ENCODE measurements at regions not wholly inside any gene's neighbourhood (a gene's known extent, or its start where the extent isn't known, plus 50 kb on each side); places are given as distances from the start of the nearest gene placed in this dataset.

DNA sequence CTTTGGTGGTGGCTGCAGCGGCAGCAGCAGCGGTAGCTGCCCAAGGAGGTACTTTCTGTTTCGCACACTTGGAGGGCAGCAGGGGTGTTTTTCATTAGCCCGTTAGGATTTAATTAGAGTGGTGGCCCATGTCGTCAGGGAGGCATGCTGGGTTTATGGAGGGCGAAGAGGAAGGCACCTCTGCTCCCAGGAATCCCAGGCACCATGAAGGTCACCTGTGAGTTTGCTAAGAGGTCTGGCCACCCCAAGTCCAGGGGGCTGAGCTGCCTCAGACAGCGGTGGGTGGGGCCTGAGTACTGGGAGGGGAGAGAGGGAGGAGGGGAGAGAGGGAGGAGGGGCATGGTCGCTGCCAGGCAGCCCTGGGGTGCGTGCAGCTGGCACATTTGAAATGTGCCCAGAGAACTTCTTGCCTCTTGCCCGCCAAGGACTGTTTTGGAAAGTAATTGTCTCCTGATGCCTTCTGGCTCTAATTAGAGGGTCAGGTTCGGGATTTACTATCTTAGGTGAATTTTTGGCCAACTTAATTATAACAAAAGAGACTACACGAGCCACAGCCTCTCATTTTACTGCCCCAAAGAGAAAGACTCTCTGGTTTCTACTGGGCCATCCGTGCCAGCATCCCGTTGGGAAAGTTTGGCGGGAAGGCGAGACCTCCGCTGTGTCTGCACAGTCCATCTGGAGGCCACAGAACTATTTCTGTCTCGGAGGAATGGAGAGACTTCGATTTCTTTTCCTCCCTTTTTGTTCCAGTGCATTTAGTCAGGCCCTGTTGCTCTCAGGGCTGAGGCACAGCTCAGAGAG, 62.0 kb downstream of the GLI2 start:
- Histone ChIP-seq H3K4me2 (ENCODE audit: low read length) (peak overlapping the region; percentile 58), H3K27me3 (ENCODE audit: control insufficient read depth, insufficient read depth, low read length) (no peaks in the 10 kb centered on the region), H3K9ac (ENCODE audit: low read depth, low read length) (no peak overlapping the region), H3K9me3 (replicated peaks; ENCODE audit: low read length) (no peaks in the 10 kb centered on the region), H3K4me1 (ENCODE audit: control insufficient read depth, insufficient read depth, low read length) (peaks cover 33% of the 10 kb centered on the region), H3K36me3 (ENCODE audit: insufficient read depth, low read length) (peaks cover 3% of the 10 kb centered on the region), H3K4me3 (ENCODE audit: low read length) (no peak overlapping the region)

DNA sequence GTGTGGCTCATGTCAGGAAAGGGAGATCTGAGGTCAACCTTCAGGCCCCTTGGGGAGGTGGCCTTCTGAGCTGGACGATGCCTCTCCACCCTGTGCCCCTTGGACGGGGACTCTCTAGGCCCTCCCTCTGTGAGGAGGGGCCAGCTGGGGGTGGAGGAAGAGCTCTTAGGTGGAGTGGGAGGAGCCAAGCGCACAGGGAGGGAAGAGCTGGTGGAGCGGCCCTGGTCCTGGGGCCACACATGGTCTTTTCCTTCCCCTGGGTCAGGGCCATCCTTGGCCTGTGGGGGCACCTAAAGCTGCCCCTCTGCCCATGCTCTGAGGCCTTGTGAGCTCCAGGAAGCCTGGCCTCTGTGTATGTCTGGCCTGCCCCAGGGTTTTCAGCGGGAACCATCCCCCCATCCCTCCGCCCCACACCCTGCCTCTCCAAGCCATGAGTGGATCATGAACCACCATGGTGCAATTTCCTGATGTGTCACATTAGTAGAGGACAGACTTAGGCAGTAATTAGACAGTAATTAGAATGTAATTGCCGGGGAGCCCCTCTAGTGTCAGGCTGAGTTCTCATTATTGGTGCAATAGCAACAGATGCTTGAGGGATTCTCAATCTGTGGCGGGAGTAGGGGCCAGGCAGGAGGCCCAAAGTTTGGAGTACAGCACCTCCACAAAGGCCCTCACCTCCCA, 63.0 kb downstream of the GLI2 start:
- Histone ChIP-seq H3K4me3 (ENCODE audit: low read length) (no peak overlapping the region), H3K9me3 (replicated peaks; ENCODE audit: low read length) (no peaks in the 10 kb centered on the region), H3K9ac (ENCODE audit: low read depth, low read length) (no peak overlapping the region), H3K4me2 (ENCODE audit: low read length) (no peak overlapping the region), H3K36me3 (ENCODE audit: insufficient read depth, low read length) (peaks cover 3% of the 10 kb centered on the region), H3K27me3 (ENCODE audit: control insufficient read depth, insufficient read depth, low read length) (no peaks in the 10 kb centered on the region), H3K4me1 (ENCODE audit: control insufficient read depth, insufficient read depth, low read length) (peaks cover 27% of the 10 kb centered on the region)

DNA sequence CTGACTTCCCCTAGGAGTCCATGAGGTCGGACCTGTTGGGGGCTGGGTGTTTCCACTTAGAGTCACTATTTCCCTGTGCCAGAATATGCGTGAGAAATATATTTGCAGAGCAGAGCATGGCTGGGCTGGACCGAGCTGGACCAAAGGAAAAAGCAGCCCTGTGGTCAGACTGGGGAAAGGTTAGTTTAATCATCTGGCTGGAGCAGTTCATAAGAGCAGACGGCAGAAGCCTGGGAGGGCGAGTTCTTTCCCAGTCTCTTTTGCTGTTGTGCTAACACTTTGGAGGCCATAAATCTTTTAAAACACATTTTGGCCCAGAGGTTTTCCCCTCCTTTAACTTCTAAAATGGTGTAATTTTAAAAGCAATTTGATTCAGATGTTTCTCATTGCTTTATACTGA, 66.5 kb downstream of the GLI2 start:
- H3K4me3 ChIP-seq (ENCODE audit: low read length), result no peak overlapping the region
- H3K9me3 ChIP-seq (replicated peaks; ENCODE audit: low read length), result no peaks in the 10 kb centered on the region
- no peak overlapping the region for H3K4me2 ChIP-seq (ENCODE audit: low read length)
- H3K9ac ChIP-seq (ENCODE audit: low read depth, low read length), result no peak overlapping the region
- H3K4me1 ChIP-seq (ENCODE audit: control insufficient read depth, insufficient read depth, low read length), result peaks cover 28% of the 10 kb centered on the region
- peaks cover 3% of the 10 kb centered on the region for H3K36me3 ChIP-seq (ENCODE audit: insufficient read depth, low read length)
- no peaks in the 10 kb centered on the region for H3K27me3 ChIP-seq (ENCODE audit: control insufficient read depth, insufficient read depth, low read length)

DNA sequence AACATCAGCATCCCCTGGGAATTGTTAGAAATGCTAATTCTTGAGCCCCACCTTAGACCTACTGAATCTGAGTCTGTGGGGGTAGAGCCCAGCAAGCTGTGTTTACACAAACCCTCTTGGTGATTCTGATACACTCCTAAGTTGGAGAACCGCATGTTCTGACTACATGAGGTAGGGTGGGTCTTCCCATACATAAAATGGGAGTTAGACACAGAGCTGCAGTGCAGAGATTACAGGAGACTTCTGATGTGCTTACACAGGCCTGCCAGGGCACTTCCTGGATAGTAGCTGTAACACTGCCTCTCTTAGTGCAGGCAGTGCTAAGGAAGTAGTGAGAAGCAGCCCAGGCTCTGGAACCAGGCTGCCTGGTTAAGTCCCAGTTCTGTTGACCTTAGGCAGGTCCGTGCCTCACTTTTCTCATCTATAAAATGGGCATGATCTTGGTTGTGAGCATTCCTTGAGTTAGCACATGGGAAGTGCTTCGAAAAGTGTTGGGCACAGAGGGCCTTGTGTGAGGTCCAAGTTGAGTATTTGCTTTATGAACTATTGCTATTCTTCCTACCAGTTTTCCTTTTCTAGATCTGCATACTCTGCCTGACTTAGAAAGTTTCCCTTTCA, 67.3 kb downstream of the GLI2 start:
- H3K9me3 ChIP-seq (replicated peaks; ENCODE audit: low read length), result no peaks in the 10 kb centered on the region
- H3K4me1 ChIP-seq (ENCODE audit: control insufficient read depth, insufficient read depth, low read length), result peaks cover 19% of the 10 kb centered on the region
- no peaks in the 10 kb centered on the region for H3K27me3 ChIP-seq (ENCODE audit: control insufficient read depth, insufficient read depth, low read length)
- no peak overlapping the region for H3K4me2 ChIP-seq (ENCODE audit: low read length)
- no peak overlapping the region for H3K9ac ChIP-seq (ENCODE audit: low read depth, low read length)
- no peak overlapping the region for H3K4me3 ChIP-seq (ENCODE audit: low read length)
- peaks cover 3% of the 10 kb centered on the region for H3K36me3 ChIP-seq (ENCODE audit: insufficient read depth, low read length)

DNA sequence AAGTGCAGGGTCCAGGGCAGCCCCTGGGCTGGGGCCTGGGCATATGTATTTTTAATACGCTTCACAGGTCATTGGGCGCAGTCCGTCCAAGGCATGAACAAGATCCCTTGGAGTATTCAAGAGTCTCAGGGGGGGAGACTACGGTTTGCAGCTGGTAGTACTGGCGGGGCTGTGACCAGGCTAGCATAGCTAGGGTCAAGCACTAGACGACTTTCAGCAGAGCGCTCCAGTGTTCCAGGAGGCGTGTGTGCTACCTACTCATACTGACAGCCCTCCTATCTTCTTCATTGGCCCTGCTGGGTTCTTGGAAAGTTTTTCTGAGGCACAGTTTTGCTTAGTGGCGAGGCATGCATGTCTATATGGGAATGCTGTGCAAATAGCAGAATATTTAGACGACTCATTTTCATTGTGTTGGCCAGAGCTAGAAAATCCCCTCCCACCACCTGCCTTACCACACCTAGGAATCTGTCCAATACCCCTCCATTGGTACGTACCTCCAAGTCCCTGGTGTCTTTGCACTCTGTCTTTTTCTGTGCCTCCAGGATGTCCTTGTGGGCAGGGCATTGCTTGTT, 68.2 kb downstream of the GLI2 start:
- Histone ChIP-seq H3K9ac (ENCODE audit: low read depth, low read length) (no peak overlapping the region), H3K27me3 (ENCODE audit: control insufficient read depth, insufficient read depth, low read length) (no peaks in the 10 kb centered on the region), H3K4me3 (ENCODE audit: low read length) (no peak overlapping the region), H3K9me3 (replicated peaks; ENCODE audit: low read length) (no peaks in the 10 kb centered on the region), H3K36me3 (ENCODE audit: insufficient read depth, low read length) (peaks cover 3% of the 10 kb centered on the region), H3K4me1 (ENCODE audit: control insufficient read depth, insufficient read depth, low read length) (peaks cover 12% of the 10 kb centered on the region), H3K4me2 (ENCODE audit: low read length) (no peak overlapping the region)

DNA sequence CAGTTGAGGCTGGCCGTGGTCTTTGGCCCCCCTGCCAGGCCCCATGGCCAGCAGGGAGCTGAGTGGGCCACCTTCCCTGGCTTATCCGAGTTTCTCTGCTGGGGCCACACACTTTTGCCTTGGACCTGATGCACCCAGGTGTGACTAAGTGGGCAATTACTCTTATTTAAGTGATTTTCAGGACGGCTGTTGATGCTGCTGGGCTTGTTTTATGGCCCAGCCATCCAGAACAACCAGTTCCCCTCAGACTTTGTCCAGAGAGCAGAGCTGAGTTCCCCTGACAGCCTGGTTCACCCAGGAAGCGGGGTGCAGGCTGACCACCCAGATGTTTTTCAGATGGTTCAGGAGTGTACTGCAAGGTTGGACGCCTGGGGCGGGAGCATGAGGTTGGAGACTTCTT, 68.8 kb downstream of the GLI2 start:
- Histone ChIP-seq H3K9me3 (replicated peaks; ENCODE audit: low read length) (no peaks in the 10 kb centered on the region), H3K4me2 (ENCODE audit: low read length) (no peak overlapping the region), H3K36me3 (ENCODE audit: insufficient read depth, low read length) (peaks cover 3% of the 10 kb centered on the region), H3K9ac (ENCODE audit: low read depth, low read length) (no peak overlapping the region), H3K4me3 (ENCODE audit: low read length) (no peak overlapping the region), H3K4me1 (ENCODE audit: control insufficient read depth, insufficient read depth, low read length) (peaks cover 11% of the 10 kb centered on the region), H3K27me3 (ENCODE audit: control insufficient read depth, insufficient read depth, low read length) (no peaks in the 10 kb centered on the region)

DNA sequence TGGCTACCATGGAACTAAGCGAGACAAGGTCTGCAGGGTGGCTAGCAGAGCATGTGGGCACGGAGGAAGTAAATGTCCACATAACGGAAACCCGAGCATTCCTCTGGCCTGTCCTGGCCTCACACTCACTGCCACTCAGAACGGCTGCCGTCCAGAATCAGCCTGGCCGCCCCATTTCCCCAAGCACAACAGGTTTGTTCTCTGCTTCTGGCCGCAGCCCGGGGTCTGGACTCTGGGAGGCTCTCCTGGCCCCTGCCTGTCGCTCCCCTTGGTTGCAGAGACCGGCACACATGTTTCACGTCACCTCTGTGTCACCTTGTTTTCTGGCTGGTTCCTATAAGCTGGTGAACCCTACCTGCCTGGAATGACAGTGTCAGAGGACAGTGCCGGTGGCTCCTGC, 69.3 kb downstream of the GLI2 start:
- Histone ChIP-seq H3K27me3 (ENCODE audit: control insufficient read depth, insufficient read depth, low read length) (no peaks in the 10 kb centered on the region), H3K4me3 (ENCODE audit: low read length) (no peak overlapping the region), H3K36me3 (ENCODE audit: insufficient read depth, low read length) (no peaks in the 10 kb centered on the region), H3K9ac (ENCODE audit: low read depth, low read length) (no peak overlapping the region), H3K4me1 (ENCODE audit: control insufficient read depth, insufficient read depth, low read length) (peaks cover 11% of the 10 kb centered on the region), H3K9me3 (replicated peaks; ENCODE audit: low read length) (no peaks in the 10 kb centered on the region), H3K4me2 (ENCODE audit: low read length) (no peak overlapping the region)

DNA sequence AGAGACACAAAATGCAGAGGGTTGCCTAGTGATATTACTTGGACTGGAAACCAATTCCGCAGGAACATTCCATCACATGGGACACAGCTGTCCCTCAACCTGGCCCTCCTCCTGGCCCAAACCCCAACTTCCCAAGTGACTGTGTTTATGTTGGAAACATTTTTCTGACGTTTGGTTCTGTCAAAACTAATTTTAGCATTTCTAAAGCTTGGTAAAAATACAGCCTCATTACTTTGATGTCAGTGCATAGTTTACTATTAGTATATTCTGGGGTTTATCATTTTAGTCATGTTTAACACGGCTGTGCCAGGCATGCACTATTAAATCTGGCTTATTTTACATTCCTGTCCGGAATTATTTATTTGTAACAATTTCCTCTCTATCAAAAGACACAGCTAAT, 69.9 kb downstream of the GLI2 start:
- Histone ChIP-seq H3K27me3 (ENCODE audit: control insufficient read depth, insufficient read depth, low read length) (no peaks in the 10 kb centered on the region), H3K4me1 (ENCODE audit: control insufficient read depth, insufficient read depth, low read length) (peaks cover 11% of the 10 kb centered on the region), H3K4me2 (ENCODE audit: low read length) (no peak overlapping the region), H3K4me3 (ENCODE audit: low read length) (no peak overlapping the region), H3K9me3 (replicated peaks; ENCODE audit: low read length) (no peaks in the 10 kb centered on the region), H3K36me3 (ENCODE audit: insufficient read depth, low read length) (no peaks in the 10 kb centered on the region), H3K9ac (ENCODE audit: low read depth, low read length) (no peak overlapping the region)

DNA sequence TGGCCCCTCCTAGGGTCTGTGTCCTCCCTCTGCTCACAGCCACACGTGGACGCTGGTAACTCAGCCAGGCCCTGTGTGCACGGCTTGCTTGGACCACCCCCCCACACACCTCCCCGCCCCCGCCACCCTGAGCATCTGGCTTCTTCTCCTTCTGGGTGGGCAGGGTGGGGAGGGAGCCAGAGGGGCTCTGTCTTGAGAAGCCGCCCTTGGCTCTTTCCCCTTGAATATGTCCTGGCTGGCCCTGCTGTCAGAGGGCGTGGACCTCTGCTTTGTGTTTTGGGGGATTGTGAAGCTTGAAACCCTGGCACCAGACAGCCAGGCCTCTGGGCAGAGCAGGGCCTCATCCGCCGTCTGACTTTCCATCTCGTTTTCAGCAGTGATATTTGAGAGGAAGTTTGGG, 72.1 kb downstream of the GLI2 start:
- H3K27me3 ChIP-seq (ENCODE audit: control insufficient read depth, insufficient read depth, low read length), result no peaks in the 10 kb centered on the region
- H3K36me3 ChIP-seq (ENCODE audit: insufficient read depth, low read length), result no peaks in the 10 kb centered on the region
- H3K4me2 ChIP-seq (ENCODE audit: low read length), result no peak overlapping the region
- H3K9ac ChIP-seq (ENCODE audit: low read depth, low read length), result no peak overlapping the region
- H3K4me3 ChIP-seq (ENCODE audit: low read length), result no peak overlapping the region
- peaks cover 11% of the 10 kb centered on the region for H3K4me1 ChIP-seq (ENCODE audit: control insufficient read depth, insufficient read depth, low read length)
- H3K9me3 ChIP-seq (replicated peaks; ENCODE audit: low read length), result no peaks in the 10 kb centered on the region

DNA sequence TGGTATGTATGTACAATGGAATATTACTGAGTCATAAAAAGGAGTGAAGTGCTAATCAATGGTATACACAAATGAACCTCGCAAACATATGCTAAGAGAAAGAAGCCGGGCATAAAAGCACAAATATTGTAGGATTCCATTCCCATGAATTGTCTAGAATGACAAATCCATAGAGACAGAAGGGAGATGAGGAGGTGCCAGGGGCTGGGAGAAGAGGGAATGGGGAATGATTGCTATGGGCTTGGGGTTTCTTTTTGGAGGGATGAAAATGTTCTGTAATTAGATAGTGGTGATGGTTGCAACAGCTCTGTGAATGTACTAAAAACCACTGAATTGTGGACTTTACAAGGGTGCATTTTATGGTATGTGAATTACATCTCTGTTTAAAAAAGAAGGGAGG, 73.5 kb downstream of the GLI2 start:
- H3K36me3 ChIP-seq (ENCODE audit: insufficient read depth, low read length), result no peaks in the 10 kb centered on the region
- H3K27me3 ChIP-seq (ENCODE audit: control insufficient read depth, insufficient read depth, low read length), result no peaks in the 10 kb centered on the region
- peaks cover 11% of the 10 kb centered on the region for H3K4me1 ChIP-seq (ENCODE audit: control insufficient read depth, insufficient read depth, low read length)
- H3K4me2 ChIP-seq (ENCODE audit: low read length), result no peak overlapping the region
- H3K4me3 ChIP-seq (ENCODE audit: low read length), result no peak overlapping the region
- no peaks in the 10 kb centered on the region for H3K9me3 ChIP-seq (replicated peaks; ENCODE audit: low read length)
- no peak overlapping the region for H3K9ac ChIP-seq (ENCODE audit: low read depth, low read length)

DNA sequence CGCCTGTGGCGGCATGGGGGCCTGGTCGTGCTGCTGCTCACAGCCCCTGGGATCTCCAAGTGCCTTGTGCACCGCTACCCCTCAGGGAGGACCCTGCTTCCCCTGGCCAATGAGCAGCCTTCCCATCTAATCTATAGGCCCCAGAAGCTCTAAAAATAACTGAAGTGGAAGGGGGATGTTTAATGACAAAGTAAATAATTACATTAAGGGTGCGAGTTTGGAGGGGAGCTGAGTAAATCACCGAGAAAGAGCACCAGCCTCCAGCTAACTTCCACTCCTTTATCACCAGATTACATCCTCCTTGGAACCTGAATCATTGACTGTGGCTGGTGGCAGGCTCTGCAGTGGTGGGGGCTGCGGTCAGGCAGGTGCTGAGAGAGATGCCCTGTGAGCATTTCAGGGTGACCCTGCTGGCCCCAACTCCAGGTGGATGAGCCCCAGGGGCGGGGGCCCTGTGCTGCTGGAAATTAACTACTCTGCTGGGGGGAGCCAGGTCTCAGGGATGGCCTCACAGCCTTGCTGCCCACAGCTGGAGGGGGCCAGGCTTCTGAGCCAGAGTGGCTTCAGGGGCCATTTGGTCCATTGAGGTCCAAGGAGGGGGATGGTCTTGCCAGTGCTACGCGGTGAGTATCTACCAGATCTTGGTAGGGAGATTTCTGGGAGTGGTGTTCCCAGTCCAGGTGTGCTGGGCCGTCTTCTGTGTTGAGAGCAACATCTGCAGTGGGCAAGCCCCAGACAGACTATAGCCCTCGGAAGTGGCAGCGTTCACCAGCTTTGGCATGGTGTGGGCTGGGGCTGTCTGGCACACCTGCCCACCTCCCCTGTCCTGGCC, 74.2 kb downstream of the GLI2 start:
- Histone ChIP-seq H3K4me1 (ENCODE audit: control insufficient read depth, insufficient read depth, low read length) (peaks cover 8% of the 10 kb centered on the region), H3K27me3 (ENCODE audit: control insufficient read depth, insufficient read depth, low read length) (no peaks in the 10 kb centered on the region), H3K9me3 (replicated peaks; ENCODE audit: low read length) (no peaks in the 10 kb centered on the region), H3K36me3 (ENCODE audit: insufficient read depth, low read length) (no peaks in the 10 kb centered on the region), H3K4me2 (ENCODE audit: low read length) (no peak overlapping the region), H3K4me3 (ENCODE audit: low read length) (no peak overlapping the region), H3K9ac (ENCODE audit: low read depth, low read length) (no peak overlapping the region)

Measured in skeletal muscle satellite cell (primary cell).